GM13976 (cell line): ENCODE measurements at regions not wholly inside any gene's neighbourhood (a gene's known extent, or its start where the extent isn't known, plus 50 kb on each side); places are given as distances from the start of the nearest gene placed in this dataset.

ENCODE experiments used
- DNase-seq: peaks from one replicate; pipeline ENCODE4 v3.0.0; 2012; ENCODE audit warnings: low spot score
- CTCF ChIP-seq: IDR thresholded peaks from 2 replicates; pipeline ENCODE4 v1.5.1; 2012; ENCODE audit warnings: borderline replicate concordance, mild to moderate bottlenecking; ENCODE audit not compliant: insufficient read depth; ENCODE audit errors: extremely low read depth, missing control alignments, control extremely low read depth
- in situ Hi-C: fragments of 300-500 bp; cut with MboI; formaldehyde crosslinking; loops from one replicate; pipeline ENCODE4 v1.12.0; 2022; ENCODE audit warnings: low sequenced_read_pairs, mixed read lengths, inconsistent platforms; ENCODE audit not compliant: unreplicated experiment

GRCh38 chr9:29999645-30000044 lies 2384.8 kb upstream of the ACO1 start:
- in situ Hi-C loops, result no loop called here
- DNase-seq, result no peak
- no peak for TF ChIP-seq CTCF

DNA sequence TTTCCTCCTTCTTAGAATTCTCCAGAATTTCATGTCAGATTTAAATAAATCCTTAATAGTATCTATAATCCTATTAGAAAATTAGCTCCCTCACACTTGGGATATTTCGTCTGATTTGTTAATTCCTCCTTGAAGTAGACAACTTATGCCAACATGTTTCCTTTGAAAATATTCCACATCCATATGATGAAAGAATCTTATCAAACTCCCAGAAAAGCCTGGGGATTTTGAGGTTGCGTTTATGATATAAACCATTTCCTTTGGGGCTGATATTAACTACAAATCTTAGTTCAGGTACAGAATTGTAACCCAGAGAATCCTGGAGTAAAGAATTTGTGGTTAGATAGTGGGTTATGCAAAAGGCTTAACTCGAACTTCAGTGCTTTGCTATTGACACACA lies 2373.8 kb upstream of the ACO1 start:
- no peak for DNase-seq
- in situ Hi-C loops, result no loop called here
- no peak for TF ChIP-seq CTCF

DNA sequence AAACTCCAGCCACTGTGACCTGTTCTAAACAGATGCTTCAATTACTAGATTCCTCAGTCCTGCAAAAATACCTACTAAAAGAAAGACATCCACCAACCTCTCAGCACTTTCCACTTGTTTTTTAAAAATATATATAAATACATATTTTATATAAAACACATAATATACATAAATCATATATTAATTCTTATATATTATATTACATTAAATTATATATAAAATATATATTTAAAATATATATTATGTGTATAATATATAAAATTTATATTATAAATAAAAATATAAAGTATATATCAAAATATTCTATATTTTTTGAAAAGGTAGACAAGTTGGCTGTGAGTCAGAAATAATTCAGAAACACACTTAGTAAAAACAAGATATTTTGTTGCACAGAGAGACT lies 2371.8 kb upstream of the ACO1 start:
- in situ Hi-C loops, result no loop called here

GRCh38 chr9:30015073-30015472 lies 2369.4 kb upstream of the ACO1 start:
- TF ChIP-seq CTCF, result no peak
- no peak for DNase-seq
- in situ Hi-C loops, result no loop called here

More for the DNA sequence above, 2371.8 kb upstream of the ACO1 start:
- no peak for DNase-seq
- TF ChIP-seq CTCF, result no peak

DNA sequence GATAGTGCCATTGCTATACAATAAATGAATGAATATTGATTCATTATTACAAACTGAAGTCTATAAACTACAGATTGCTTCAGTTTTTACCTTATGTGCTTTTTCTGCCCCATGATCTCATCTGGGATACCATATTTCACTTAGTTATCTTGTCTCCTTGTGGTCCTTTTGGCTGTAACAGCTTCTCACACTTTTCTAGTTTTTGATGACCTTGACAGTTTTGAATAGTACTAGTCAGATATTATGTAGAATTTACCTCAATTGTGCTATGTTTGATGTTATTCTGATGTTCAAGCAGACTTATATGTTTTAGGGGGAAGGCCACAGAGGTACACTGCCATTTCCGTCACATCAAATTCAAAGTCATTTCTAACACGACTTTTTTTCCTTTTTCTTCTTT lies 2364.3 kb upstream of the ACO1 start:
- no peak for DNase-seq
- TF ChIP-seq CTCF, result no peak
- in situ Hi-C loops, result no loop called here

GRCh38 chr9:30035761-30036160 lies 2348.7 kb upstream of the ACO1 start:
- in situ Hi-C loops, result no loop called here
- TF ChIP-seq CTCF, result no peak
- DNase-seq, result no peak

DNA sequence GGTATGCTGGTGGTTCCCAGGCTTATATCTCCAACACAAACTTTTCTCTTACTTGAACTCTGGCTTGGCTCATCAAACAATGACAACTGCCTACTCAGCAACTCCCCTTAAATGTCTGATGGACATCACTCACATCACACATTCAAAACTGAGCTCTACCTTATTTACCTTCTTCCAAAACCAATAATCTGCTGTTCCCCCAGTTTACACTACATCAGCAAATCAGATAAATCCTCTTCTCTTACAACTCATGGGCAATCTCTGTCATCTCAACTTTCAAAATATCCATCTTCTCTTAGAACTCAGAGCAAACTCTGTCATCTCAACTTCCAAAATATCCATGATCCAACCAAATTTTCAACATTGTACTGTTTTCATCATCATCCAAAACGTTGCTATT lies 2347.9 kb upstream of the ACO1 start:
- DNase-seq, result no peak
- no peak for TF ChIP-seq CTCF
- in situ Hi-C loops, result no loop called here
